NOMO-1 treated with dmso at 0.1 percent for 144 hours (cell line): ENCODE measurements at regions not wholly inside any gene's neighbourhood (a gene's known extent, or its start where the extent isn't known, plus 50 kb on each side); places are given as distances from the start of the nearest gene placed in this dataset.
"Not testable (repeated sequence)": the region's sequence is repeated elsewhere in the genome, so short reads cannot be mapped to it uniquely, and the experiment has no call there.

Experiments used
- DNase-seq: peaks from one replicate; lab custom pipeline; 2025; ENCODE audit not compliant: unreplicated experiment; lab: John Stamatoyannopoulos, UW

DNA sequence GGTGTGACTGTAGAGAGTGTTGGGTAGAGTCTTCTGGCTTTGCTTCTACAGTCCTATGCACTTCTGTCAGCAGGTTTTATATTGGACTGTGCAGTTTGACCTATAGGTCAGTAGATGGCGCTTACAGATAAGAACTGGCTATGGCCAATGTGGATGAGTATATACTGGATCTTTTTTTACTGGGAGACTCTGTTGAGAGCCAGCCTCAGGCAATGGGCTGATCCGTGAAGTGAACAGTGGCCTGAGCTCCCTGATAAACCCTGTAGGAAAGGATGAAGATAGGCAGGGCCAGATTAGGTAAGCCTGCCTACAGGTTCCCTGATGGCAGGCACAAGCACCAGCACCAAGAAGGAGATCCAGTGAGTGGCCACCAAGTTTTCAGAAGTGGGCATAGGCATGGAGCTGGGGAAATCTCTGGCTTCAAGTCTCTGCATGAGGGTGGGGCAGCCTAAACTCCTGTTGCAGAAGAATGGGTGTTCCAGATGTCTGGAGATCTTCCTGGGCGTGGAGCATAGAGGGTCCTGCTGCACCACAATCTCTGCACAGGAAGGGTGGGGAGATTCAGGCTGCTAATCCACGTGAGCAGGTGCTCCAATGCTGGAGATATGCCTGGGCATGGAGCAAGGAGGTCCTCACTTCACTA lies 326.0 kb upstream of the SGO1 start:
- no peak for DNase-seq

DNA sequence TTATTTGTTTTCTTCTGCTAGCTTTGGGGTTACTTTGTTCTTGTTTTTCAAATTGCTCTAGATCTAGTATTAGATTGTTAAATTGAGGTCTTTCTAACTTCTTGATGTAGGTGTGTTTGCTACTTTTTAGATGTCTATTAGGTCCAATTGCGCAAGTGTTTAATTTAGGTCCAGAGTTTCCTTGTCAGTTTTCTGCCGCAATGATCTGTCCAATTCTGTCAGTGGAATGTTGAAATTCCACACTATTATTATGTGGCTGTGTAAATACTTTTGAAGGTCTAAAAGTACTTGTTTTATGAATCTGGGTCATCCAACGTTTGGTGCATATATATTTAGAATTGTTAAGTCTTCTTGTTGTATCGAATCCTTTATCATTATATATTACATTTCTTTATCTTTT lies 324.4 kb upstream of the SGO1 start:
- no peak for DNase-seq

DNA sequence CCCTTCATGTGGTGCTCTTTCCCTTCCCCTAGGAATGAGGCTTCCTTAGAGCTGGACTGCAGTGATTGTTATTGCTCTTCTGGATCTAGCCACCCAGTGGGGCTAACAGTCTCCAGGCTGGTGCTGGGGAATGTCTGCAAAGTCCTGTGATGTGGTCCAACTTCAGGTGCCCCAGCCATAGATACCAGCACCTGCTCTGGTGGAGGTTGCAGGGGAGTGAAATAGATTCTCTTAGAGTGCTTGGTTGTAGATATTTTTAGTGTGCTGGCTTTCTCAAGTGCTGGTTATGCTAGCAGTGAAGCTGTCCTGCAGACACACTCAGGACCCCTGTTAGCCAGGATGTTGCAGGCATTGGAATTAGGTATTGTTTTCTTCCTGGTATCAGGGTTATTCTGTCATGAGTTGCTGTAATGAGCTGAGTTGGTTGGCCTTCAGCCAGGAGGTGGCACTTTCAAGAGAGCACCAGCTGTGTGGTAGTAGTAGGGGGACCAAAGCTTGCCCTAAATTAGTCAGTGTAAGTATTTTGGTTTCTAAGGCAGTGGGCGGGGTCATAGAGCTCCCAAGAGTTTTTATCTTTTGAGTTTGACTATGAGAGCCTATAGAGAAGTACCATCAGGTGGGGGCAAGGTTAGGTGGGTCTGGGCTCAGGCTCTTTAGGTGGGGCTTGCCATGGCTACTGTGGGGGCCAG lies 317.5 kb upstream of the SGO1 start:
- no peak for DNase-seq

DNA sequence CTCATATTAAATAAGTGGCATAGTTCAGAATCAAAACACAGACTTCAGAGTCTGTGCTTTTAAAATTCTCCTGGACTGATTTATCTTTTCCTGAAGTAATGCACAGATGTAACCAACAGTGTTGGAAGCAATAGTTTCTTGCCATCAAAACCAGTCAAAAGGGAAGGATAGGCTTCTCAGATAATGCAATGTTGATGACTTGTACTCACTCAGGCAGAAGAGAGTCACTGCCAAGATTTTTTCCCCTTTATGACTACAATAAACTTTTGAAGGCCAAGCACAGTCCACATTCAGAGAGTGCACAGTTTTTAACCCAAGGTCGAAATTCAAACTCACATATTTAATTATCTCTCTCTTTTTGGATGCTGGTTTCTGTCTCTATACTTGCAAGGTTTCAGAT lies 305.0 kb upstream of the SGO1 start:
- DNase-seq: no peak

DNA sequence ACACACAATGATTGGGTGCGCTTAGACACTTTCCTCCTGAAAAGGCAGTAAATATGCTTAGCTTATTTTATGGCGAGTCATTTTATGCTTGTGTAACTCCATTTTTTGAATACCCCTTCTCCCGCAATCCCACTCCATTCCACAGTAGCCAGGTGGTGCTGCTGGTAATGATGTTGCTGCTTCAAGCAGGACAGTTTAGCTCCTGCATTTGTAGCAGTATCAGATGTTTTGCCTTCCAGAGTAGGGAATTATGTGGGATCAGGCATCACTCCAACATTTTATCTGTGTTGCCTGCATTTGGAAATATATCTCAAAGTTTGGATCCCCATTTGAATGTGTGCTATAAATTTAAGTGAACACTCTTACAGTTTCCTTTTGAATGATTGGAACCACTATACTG lies 302.1 kb upstream of the SGO1 start:
- DNase-seq: no peak

DNA sequence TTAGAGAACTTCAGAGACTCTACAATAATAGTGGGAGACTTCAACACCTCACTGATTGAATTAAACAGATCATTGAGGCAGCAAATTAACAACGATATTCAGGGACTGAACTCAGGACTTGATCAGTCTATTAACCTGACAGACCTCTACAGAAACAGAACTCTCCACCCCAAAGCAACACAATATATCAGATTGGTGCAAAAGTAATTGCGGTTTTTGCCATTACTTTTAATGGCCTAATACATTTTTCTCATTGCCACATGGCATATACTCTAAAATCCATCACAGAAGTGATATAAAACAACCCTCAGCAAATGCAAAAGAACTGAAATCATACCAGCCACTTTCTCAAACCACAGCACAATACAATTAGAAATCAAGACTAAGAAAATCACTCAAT lies 298.1 kb upstream of the SGO1 start:
- no peak for DNase-seq

DNA sequence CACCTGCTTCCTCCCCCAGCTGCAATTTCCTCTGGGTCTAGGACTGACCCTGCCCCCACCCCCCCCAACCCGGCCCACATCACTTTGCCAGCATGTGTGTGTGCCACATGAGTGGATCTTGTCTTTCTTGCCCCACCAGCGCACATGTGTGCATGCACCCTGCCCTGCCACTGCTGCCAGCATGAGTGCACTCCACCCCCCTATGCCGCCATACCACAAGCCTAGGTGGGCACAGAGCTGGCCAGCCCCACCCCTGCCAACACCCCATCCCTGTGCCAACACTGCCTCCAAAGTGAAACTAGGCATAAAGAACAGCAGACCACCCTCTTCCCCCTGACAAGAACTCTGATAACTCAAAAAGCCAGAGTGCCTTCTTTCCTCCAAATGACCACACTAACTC lies 296.3 kb upstream of the SGO1 start:
- no peak for DNase-seq

DNA sequence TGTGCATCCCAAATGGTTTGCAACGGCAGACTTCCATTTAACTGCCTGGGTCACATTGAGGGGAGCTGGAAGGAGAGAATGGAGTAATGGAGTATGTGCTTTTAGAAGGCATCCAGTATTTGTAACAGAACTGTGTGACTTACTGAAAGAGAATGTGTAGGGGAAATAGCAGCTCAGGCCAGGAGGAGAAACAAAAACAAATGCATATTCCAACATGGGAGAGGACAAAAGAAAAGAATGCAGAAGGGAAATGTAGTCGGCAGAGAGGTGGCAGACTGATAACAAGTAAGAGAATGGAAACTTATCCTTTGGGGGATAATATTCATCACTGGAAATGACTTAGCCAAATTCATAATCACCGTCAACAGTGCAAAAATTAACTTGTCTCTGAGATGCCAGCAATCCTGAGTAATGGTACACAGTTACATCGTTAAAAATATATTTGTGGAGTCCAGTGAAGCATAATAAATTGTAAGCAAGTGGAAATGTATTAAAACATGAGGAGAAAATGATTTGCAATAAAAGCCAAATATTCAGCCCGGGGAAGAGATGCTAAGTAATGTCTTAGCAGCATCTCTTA lies 294.9 kb upstream of the SGO1 start:
- no peak for DNase-seq

DNA sequence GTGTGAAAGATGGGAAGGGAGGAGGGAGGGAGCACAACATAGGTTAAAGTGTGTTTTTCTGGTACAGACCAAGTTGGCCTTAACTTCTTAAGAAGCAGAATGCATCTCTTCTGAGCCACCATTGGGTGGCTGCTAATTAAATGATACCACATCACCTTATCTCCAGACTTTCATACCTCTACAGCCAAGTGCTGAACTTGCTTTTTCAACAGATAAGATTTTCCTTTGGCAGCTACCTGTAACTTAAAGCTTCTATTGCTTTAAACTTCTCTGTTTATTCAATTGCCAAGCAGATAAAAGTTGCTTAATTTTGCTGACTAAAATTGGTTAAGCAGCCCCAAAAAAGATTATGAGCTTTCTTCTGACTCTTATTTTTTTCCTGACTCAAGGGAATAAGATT lies 292.4 kb upstream of the SGO1 start:
- no peak for DNase-seq

DNA sequence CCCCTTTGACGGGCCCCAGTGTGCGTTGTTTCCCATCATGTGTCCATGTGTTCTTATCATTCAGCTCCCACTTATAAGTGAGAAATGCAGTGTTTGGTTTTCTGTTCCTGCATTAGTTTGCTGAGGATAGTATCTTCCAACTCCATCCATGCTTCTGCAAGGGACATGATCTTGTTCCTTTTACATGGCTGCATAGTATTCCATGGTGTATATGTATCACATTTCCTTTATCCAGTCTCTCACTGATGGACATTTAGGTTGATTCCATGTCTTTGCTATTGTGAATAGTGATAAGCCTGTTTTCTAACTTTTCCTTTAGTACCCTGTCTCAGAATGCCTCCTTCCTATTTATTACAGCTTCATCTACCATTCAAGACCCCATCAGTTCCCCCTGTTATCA lies 278.2 kb upstream of the SGO1 start:
- not testable (repeated sequence) for DNase-seq

DNA sequence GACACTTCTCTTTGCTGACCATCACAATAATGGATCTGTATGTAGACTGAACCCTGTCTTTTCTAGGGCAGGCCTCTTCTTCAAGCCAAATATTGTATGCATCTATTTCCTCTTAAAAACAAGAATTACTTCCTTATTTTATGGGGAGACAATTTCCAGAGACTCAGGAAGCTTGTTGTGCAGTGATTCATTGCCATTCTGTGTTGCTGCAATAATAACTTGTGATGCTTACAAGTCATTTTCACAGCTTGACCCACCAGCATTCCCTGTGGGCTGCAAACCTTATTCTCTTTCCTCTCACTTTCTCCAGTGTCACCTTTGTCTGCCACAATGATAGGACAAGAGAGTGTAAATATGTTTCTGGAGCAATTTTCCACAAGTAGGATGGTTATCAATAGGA lies 276.7 kb upstream of the SGO1 start:
- DNase-seq: no peak

DNA sequence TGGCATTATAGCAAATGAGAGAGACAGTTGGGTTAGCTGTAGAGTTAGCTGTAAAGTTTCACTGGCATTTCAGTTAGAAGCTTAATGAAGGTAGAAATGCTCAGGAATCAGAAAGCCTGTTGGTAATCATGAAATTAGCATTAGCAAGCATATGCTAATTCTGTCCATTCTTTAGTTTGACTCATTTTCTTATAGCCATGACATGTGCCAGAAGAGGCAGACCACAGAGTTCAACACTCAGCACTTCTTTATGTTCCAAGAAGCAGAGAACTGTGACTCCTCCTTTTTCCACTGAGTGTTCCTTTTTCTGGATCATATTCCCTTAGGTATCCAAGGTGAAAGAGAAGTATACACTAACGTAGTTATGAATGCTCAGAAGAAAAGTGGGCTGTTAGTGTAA lies 276.2 kb upstream of the SGO1 start:
- DNase-seq: no peak

DNA sequence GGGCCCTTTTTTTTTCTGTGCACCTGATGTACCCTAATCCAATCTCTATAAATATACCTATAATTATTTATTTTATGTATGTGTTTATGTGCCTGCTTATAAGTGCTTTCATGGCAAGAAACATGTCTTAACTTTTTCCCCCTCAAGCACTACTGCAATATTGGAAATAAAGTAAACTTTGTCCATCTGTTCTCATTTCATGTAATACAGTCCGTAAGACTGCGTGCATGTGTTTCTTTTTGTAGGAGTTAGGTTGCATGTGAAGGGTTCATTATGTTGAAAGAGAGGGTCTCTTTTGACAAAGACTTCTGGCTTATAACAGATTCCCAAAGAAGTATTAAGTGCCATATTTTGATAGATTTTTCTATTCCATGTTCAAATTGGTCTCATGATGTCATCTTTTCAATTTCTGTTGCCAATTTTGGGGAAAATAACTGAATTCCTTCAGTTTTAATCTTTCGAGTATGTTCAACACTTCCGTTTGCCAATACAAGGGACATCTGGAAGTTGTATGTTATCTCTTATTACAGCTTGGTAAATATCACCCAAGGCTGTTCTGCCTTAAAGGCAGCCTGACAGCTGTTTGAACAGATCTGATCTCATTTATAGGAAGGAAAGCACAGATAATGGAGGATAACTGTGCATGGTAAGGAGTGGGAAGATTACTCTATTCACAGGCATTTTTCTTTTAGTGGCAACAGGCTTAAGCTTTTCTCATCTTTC lies 273.1 kb upstream of the SGO1 start:
- DNase-seq: no peak

DNA sequence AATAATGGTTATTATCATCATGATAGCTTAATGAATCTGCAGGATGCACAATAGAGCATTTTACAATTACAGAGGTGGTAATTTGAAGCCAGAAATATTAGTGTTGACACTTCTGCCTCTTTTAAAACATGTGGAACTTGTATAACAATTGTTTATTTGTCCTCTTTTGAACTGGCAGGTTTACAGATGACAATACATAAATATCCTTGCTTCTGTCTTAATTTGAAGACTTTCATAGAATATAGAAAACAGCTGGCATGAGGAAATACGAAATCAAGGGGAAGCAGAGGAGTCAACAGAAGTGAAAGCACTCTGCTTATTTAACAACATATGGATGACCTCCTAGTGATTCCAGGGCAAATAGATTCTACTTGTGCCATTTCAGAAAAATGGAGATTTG lies 270.5 kb upstream of the SGO1 start:
- no peak for DNase-seq

DNA sequence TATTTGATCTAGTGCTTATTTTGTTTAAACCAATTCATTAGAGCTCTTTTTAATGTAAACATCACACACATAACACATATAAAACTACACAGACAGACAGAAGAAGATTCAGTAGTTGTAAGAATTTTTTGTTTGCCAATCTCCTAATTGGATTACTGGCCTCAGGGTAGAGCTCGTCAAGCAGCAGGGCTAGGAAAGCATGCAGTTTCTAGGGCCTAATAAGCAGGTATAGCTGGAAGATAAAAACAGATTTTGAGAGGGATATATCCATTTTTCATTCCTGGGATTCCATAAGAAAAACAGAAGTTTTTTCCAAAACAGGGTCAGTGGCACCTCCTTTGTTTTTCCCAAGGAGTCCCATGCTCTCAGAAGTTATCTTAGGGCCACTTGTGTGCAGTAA lies 265.2 kb upstream of the SGO1 start:
- no peak for DNase-seq

DNA sequence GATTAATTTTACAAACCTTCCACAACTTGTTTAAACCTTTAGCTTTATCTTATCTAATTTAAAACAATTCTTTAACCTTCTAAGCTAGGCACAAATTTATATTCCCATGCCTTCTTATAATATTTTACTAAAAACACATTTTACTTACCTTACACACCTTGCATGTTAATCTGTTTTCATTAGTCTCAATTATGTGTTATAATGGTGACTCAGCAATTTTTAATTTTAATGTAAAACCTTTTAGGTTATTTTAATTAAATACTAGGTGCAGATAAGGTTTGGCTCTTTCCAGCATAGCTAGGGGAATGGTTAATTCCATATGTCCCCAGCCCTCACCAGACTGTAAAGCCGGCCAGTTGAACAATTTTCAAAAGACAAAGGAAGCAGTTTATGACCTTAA lies 264.6 kb upstream of the SGO1 start:
- DNase-seq: no peak

DNA sequence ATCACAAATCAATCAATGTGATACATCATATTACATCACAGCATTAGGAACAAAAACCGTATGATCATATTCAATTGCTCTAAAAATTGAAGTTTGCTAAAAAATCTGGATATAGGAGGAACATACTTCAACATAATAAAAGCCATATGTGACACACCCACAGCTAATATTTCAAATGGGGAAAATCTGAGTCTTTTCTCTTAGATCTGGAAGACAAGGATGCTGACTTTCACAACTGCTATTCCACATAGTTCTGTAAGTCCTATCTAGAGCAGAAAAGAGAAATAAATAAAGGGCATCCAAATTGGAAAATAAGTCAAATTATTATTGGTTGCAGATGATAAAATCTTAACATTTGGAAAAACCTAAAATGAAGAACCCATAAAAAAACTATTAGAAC lies 256.8 kb upstream of the SGO1 start:
- DNase-seq: no peak

DNA sequence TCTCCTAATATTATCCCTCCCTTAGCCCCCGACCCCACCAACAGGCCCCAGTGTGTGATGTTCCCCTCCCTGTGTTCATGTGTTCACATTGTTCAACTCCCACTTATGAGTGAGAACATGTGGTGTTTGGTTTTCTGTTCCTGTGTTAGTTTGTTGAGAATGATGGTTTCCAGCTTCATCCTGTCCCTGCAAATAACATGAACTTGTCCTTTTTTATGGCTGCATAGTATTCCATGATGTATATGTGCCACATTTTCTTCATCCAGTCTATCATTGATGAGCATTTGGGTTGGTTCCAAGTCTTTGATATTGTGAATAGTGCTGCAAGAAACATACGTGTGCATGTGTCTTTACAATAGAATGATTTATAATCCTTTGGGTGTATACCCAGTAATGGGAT lies 241.3 kb upstream of the SGO1 start:
- not testable (repeated sequence) for DNase-seq

DNA sequence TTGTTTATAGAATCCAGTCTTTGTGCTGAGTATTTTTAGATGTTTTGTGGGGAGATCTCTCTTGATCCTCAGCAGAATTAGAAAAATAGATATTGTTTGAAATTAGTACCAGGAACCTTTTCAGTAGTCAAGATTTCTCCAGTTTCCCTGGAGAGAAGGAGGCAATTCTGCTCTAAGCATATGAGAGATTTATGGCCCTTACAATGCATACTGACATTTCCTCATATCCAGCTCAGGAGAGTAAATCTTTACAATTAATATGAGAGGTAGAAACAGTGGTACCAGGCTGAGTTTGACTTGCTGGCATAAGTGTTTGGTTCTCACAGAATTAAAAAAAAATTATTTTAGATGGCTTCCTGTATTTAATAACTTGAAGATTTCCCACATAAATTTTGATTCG lies 239.1 kb upstream of the SGO1 start:
- DNase-seq: no peak

DNA sequence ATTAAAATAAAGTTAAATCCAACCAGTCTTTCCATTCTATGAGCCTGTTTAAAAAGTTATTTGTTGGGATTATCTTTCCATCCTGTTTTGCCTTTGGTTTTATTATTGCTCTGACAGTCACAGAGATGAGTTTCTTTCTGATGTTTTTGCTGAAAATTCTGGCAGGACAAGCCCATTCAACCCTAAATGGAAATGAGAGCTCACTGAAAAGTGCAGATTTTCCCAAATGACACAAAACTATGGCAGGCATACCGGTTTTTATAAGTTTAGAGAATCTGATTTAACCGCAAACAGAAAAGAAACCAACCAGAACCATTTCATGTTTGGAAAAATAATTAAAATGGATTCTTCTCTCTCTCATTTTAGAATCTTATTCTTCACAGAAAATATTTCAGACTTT lies 238.1 kb upstream of the SGO1 start:
- DNase-seq: no peak

DNA sequence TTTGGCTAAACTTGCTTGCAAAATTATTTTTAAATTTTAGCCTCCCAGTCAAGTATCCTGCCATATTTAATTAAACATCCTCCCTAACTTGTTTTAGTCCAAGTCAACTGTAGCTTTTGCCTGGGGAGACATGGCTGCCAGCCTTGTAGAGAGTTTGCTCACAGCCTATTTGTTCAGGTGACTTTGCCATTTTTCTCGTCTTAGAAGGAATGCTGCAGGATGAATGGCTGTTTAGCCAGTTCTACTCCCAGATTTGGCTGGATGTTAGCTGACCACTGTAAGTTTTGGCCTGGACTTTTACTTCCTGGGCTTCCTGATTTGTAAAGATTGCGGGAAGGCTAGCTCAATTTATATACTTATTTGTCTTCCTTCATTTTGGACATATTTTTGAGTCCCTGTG lies 236.4 kb upstream of the SGO1 start:
- no peak for DNase-seq

DNA sequence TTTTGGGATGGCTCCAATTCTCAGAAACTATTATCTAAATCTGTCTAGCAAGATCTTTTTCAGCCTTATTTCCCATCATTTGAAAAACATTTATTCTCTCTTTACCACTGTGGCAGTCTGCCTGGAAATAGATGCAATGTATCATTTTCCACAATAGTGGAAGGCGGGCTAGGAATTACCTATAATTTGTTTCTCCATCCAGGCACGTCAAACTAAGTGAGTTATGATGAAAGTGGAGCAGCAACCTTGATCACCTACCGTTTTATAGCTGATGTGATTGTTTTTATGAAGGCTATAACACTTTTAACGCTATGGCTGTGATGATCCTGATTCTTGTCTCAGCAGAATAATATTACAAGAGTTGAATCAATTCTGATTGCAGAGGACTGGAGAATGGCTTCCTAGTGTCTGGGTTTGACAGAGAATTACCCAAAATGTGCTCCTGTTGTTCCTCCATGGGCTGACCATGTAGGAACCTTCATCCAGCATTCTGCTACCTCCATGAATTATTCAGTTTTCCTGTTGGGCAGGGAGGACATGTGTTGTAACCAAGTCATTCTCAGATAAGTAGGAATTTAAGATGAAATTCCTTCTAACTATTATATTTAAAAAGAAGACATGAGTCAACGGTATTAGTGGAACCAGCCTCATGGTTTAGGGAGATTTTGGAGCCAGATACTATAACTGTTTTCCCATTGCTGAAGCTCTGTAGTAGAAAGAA lies 231.5 kb upstream of the SGO1 start:
- no peak for DNase-seq
